GDM1 (cell line): ENCODE measurements at regions not wholly inside any gene's neighbourhood (a gene's known extent, or its start where the extent isn't known, plus 50 kb on each side); places are given as distances from the start of the nearest gene placed in this dataset.
"Not testable (repeated sequence)": the region's sequence is repeated elsewhere in the genome, so short reads cannot be mapped to it uniquely, and the experiment has no call there.

ENCODE experiments used
- DNase-seq: peaks from one replicate; lab custom pipeline; 2025; lab: John Stamatoyannopoulos, UW

DNA sequence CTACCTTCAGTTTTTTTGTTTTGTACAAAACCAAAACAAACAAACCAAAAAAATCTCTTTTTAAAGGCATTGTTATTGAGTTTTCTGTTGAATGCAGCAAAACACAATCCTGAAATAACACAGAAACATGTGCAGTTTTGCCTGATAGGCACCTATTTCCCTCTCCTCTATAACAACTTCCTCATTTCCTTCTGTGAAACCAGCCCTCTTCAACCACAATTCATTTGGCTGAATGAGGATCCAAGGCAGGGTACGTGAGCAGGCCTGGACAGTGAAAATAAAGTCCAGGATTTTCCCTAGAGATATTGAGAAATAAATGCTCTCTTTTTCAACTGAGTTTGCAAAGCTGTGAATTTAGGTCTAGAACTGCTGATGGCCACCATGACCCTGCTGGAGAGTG, 134.8 kb upstream of the LARP1 start:
- no peak for DNase-seq

GRCh38 chr5:154618696-154619095, 136.5 kb upstream of the LARP1 start:
- no peak for DNase-seq

DNA sequence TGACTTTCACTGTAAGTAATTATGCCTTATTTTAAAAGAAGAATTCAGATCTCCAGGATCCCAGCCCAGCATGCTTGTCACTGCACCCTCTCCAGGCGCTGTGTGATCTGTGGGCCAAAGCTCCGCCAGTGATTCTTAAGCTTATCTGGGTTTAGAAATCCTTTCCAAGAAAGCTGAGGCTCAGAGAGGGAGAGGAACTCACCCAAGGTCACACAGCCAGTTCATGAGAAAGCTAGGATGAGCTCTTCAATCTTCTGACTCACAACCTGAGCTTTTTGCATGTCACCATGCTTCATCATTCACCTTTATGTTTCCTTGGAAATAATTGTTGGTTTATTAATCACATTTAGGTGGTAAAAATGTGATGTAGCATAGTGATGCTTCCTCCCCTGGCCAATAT, 136.6 kb upstream of the HAND1 start:
- no peak for DNase-seq

GRCh38 chr5:154614125-154614524, 136.1 kb upstream of the HAND1 start:
- no peak for DNase-seq

GRCh38 chr5:154612666-154613065, 134.6 kb upstream of the HAND1 start:
- no peak for DNase-seq

- no peak for DNase-seq
These were observed 133.3 kb upstream of the HAND1 start for GRCh38 chr5:154611341-154611767.

GRCh38 chr5:154610321-154611154, 132.5 kb upstream of the HAND1 start:
- peak; percentile 64 for DNase-seq

DNA sequence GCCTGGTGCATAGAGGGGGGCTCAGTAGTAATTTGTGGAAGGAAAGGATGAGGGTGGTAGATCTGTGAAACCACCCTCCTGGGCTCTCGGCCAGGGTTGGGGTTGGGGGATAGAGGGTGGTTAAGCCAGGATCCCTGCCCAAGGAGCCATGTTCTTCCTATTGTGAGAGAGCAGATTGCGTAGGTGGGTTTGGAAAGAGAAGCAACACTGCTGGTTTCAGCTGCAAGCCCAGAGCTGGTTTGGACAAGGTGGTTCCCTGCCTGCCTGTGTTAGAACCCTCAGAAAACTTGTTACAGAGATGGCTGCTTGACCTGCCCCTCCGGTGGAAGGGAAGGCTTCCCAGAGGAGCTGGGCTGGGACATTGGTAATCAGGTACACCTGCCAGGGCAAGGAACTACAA, 131.2 kb upstream of the HAND1 start:
- DNase-seq = no peak

DNA sequence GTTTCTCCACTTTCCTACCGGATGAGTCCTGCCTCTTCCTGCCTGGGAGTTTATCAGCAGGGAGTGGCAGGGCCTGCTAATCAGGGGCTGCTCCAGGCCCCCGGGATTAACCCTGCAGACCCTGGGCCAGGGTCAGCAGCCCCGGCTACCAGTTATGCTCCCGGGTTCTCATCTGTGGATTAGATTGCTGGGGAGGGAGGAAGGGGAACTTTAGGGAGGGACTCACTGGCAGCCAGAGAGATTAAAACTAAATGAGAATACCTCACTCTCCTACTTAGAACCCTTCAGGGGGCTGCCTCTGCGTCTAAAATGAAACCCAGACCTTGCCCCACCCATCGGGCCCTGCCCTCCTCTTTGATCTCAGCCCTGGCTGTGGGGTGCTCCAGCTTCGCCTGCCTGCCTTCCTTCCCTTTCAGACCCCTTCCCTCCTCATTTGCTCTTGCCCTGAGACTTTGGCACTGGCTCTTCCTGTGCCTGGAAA, 130.5 kb upstream of the HAND1 start:
- no peak for DNase-seq

DNA sequence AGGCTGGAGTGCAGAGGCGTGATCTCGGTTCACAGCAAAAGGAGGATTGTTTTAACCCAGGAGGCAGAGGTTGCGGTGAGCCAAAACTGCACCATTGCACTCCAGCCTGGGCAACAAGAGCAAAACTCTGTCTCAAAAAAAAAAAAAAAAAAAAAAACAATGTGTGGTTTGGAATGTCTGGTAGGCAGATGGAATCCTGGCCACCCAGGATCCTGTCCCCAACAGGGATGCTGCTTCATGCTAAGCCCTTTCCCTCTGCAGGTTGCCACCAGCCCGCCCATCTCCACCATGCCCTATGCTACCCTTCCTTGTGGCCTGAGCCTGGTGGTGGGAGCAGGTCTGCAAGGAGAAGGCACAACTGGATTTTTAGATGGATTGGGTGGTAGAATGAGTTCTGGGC, 129.7 kb upstream of the HAND1 start:
- no peak for DNase-seq

DNA sequence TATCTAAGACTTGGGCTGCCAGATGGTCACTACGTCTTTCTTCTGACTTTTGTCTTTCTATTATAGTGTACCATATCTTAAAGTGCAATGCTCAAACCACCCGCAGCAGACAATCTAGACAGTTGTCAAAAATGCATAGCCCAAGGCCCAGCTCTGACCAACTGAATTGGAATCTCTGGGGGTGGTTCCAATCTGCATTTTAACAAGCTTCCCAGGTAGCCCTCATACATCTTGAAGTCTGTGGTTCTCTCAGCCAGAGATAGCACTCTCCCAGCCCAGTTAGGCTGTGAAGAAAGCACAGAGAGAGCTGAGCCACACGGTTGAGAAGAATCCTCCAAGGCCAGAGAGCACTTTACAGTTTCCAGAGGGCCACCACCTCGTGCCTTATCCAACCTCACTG, 128.2 kb upstream of the HAND1 start:
- no peak for DNase-seq

DNA sequence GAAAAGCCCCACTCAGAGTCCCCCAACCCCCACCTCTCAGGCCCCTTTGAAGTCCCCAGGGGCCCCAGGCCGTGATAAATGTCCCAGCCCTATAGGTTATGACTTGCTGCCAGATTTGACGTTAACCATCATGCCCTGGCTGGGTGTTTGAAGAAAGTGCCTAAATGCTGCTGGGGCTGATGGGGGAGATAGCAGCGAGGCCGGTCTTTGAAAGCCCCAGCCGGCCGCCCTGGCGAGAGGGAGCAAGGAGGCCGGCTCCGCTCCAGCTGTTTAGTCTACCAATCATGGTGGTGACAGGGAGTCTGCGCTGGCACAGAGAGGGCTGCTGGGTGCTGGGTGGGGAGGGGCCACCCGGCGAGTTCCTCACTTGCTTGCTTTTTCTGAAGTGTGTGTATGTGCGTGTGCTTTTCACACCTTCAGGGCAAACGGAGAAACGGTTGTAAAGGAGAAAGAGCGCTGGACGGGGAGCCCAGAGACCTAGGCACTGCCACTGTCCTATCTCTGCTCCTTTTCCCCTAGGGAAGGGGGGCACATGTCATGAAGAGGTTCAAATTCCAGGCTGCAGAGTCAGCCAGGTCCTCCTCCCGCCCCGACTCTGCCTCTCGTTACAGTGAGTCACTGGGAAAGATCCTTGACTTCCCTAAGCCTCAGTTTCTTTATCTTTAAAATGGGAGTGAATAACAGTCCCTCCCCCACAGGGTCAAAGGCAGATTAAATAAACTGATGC, 126.1 kb upstream of the HAND1 start:
- no peak for DNase-seq

- DNase-seq = no peak
These were observed 125.5 kb upstream of the HAND1 start for GRCh38 chr5:154603485-154603884.

- no peak for DNase-seq
These were observed 125.0 kb upstream of the HAND1 start for GRCh38 chr5:154603011-154603410.

- DNase-seq = no peak
These were observed 123.0 kb upstream of the HAND1 start for GRCh38 chr5:154601014-154601413.

DNA sequence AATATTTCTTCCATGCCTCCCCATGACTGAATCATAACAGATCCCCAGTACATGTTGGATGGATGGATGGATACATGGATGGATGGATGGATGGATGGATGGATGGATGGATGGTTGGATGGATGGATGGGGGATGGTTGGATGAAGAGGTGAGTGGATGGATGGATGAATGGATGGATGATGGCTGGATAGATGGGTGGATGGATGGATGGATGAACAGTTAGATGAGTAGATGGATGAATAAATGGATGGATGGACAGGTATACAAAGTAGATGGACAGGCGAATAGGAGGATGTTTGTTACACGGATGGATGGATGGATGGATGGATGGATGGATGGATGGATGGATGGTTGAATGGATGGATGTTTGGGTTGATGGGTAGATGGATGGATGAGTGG, 120.0 kb upstream of the HAND1 start:
- DNase-seq = no peak

GRCh38 chr5:154596844-154597243, 118.8 kb upstream of the HAND1 start:
- not testable (repeated sequence) for DNase-seq

DNA sequence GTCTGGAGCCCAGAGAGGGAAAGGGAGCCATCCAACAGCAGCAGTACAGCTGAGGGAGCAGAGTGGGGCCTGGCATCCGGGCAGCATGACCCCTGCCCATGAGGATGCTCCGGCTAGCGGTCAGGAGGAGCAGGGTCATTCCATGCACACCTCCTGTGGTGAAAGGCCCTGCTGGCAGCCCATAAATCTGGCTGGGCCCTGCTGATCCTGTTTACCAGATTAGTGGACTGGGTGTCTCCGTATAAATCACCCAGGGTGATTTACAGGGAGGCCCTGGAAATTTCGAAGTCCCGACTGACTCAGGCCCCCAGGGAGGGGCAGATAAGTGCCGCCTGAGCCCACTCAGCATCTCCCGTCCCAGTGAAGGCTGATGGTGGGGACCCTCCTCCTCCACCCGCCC, 117.6 kb upstream of the HAND1 start:
- no peak for DNase-seq

GRCh38 chr5:154593796-154594195, 115.8 kb upstream of the HAND1 start:
- no peak for DNase-seq

DNA sequence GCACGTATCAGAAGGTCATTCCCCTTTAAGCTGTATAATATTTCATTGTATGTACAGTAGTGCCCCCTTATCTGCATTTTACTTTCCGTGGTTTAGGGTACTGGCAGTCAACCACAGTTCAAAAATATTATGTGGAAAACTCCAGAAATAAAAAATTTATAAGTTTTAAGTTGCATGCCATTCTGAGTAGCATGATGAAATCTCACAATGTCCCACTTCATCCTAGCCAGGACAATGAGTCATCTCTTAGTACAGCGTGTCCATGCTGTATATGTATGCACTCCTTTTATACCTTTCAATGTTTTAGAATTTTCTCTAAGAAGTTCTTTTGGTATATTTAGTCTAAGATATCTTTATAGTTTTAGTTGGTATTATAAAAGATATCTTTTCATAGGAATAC, 115.0 kb upstream of the HAND1 start:
- DNase-seq = no peak

DNA sequence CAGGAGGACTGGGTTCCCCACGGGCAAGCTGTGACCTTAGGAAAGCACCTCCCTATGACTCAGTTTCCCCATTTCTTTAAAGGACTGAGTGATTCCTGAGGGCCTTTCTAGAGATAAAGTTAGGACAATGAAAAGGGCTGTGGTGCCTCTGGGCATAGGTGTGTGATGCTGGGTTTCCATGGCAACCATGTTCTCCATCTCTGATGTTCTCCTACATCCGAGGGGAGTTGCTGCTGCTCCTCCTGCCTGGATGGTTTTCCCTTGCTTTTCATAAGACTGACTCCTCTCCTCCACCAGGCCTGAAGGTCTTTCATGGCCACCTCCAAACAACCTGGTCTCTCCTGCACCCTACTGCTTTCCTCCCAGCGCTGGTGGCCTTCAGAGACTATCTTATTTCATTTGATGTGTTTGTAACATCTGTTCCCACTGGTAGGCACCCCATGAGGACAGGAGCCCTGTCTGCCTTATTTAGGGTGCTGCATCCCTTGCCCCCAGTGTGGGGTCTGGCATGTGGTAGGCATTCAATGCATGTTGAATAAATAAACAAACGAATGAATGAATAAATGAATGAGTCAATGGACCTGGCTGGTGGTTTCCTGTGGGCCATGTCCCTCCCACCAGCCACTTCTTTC, 112.2 kb upstream of the HAND1 start:
- DNase-seq = no peak

DNA sequence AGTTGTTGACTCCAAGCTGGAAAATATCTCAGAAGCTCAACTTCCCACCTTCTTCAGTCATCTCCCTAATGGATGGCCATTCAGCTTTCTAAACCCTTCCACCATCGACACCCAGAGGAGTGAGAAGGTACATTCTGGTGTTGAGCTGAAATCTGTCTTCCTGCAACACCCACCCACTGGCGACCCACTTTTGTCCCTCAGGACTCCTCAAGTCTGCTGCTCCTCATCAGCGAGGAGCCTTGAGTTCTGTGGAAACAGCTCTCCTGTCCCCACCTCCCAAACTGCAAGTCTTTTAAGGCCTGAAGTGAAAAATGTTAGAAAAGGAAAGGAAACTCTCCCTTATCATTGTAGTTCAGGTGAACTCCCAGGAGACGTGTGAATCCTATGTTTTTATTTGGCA, 111.5 kb upstream of the HAND1 start:
- no peak for DNase-seq
